Choroid plexus epithelial cell (primary cell): ENCODE measurements at regions not wholly inside any gene's neighbourhood (a gene's known extent, or its start where the extent isn't known, plus 50 kb on each side); places are given as distances from the start of the nearest gene placed in this dataset.
A peak's percentile ranks its signal among the peaks of the same experiment; 100 is the strongest.
"Not testable (repeated sequence)": the region's sequence is repeated elsewhere in the genome, so short reads cannot be mapped to it uniquely, and the experiment has no call there.

ENCODE experiments used
- DNase-seq: peaks from one replicate; pipeline ENCODE4 v3.0.0-alpha.2; 2010; ENCODE audit warnings: low read depth
- H3K4me3 ChIP-seq: 2 replicates; pipeline ENCODE4 v1.5.1; 2011; ENCODE audit warnings: low read depth, mild to moderate bottlenecking, control low read depth, low read length, moderate library complexity
- TF ChIP-seq, protein P1 (sequence below): conservative IDR thresholded peaks from 2 replicates; pipeline ENCODE4 v1.5.1; 2011; ENCODE audit warnings: low read depth, mild to moderate bottlenecking, control low read depth, inconsistent platforms, low read length, moderate library complexity

DNA sequence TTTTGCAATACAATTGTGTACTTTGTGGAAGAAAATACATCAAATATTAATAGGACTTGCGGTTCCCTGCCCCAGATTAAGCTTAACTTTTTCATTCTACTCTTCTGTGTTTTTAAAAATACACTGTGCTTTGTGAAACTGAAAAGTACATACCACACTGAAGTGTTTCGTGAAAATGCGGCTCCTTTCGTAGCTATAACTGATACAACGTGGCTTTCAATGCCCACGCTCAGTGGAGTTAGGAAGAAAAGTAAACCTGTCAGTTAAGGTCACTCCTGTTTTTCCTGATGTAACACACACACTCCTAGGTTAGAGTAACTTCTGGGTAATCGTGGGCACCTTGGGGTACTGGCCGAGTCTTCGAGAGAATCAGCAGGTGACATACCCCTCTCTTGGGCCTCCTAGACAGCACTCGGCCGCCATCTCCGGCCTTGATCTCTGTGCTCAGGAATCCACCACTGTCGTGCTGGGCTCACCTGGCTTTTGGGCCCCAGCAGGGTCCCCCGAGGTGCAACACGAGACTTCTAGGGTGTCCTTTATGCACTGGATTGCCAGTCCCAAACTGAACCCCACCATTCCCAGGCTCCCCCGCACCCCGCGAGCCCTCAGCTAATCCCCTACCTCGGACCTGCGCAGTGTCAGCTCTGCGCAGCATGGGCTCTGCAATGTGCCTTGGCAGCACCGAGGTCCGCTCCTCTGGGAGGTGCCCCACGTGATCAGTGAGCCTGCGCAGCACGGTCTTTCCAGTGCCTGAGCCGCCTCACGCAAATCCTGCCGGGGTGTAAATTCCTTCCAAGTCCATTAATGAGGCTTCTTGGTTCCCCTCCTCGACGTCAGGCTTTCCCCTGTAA lies 162.6 kb upstream of the INTU start:
- no peak for DNase-seq
- H3K4me3 ChIP-seq: no peak overlapping the region
- TF ChIP-seq, protein P1, sequence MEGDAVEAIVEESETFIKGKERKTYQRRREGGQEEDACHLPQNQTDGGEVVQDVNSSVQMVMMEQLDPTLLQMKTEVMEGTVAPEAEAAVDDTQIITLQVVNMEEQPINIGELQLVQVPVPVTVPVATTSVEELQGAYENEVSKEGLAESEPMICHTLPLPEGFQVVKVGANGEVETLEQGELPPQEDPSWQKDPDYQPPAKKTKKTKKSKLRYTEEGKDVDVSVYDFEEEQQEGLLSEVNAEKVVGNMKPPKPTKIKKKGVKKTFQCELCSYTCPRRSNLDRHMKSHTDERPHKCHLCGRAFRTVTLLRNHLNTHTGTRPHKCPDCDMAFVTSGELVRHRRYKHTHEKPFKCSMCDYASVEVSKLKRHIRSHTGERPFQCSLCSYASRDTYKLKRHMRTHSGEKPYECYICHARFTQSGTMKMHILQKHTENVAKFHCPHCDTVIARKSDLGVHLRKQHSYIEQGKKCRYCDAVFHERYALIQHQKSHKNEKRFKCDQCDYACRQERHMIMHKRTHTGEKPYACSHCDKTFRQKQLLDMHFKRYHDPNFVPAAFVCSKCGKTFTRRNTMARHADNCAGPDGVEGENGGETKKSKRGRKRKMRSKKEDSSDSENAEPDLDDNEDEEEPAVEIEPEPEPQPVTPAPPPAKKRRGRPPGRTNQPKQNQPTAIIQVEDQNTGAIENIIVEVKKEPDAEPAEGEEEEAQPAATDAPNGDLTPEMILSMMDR: no peak

DNA sequence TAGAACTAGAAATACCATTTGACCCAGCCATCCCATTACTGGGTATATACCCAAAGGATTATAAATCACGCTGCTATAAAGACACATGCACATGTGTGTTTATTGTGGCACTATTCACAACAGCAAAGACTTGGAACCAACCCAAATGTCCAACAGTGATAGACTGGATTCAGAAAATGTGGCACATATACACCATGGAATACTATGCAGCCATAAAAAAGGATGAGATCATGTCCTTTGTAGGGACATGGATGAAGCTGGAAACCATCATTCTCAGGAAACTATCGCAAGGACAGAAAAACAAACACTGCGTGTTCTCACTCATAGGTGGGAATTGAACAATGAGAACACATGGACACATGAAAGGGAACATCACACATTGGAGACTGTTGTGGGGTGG lies 154.5 kb upstream of the INTU start:
- not testable (repeated sequence) for DNase-seq, H3K4me3 ChIP-seq

- TF ChIP-seq, protein P1: peak; percentile 56
- H3K4me3 ChIP-seq: no peak overlapping the region
- peak; percentile 70 for DNase-seq
Observed at GRCh38 chr4:127479031-127479622, 153.6 kb upstream of the INTU start.

- TF ChIP-seq, protein P1: no peak
Observed at GRCh38 chr4:127482049-127482448, 150.7 kb upstream of the INTU start.

GRCh38 chr4:127484117-127484516 lies 148.6 kb upstream of the INTU start:
- DNase-seq: no peak
- no peak overlapping the region for H3K4me3 ChIP-seq
- TF ChIP-seq, protein P1: no peak

More at GRCh38 chr4:127482049-127482448, 150.7 kb upstream of the INTU start:
- no peak for DNase-seq
- no peak overlapping the region for H3K4me3 ChIP-seq

GRCh38 chr4:127486248-127486647 lies 146.5 kb upstream of the INTU start:
- TF ChIP-seq, protein P1: no peak
- no peak overlapping the region for H3K4me3 ChIP-seq
- DNase-seq: no peak

DNA sequence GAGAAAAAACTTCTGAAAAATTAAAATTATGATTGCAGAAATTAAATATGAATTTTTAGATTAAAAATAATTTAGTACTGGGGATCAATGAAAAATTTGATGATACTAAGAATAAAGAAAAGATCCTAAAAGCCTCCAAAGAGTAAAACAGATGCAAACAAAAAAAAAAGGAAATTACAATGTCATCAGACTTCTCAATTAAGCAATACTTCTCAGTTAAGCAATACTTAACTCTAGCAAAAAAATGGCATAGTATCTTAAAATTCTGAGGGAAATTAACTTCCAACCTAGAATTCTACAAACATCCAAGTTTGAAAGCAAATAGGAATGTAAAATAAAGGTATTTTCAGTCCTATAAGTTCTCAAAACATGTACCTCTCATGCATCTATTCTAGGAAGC lies 141.2 kb upstream of the INTU start:
- TF ChIP-seq, protein P1: no peak
- DNase-seq: no peak
- no peak overlapping the region for H3K4me3 ChIP-seq

- not testable (repeated sequence) for DNase-seq, H3K4me3 ChIP-seq
Observed at GRCh38 chr4:127496875-127497274, 135.9 kb upstream of the INTU start.
